ENCODE measurements at regions not wholly inside any gene's neighbourhood (a gene's known extent, or its start where the extent isn't known, plus 50 kb on each side); places are given as distances from the start of the nearest gene placed in this dataset.

- no peak for DNase-seq (ENCODE audit: low read depth)
- H3K4me3 ChIP-seq (ENCODE audit: low read depth, low read length): no peak overlapping the region
- no peak for TF ChIP-seq CTCF (IDR thresholded peaks at IDR 0.05; ENCODE audit: insufficient read depth, low read length)
Measured at GRCh38 chr6:4712291-4712690, 63.9 kb upstream of the CDYL start.

GRCh38 chr6:4707011-4707410 lies 69.2 kb upstream of the CDYL start:
- TF ChIP-seq CTCF (IDR thresholded peaks at IDR 0.05; ENCODE audit: insufficient read depth, low read length): no peak
- H3K4me3 ChIP-seq (ENCODE audit: low read depth, low read length): no peak overlapping the region
- no peak for DNase-seq (ENCODE audit: low read depth)

DNA sequence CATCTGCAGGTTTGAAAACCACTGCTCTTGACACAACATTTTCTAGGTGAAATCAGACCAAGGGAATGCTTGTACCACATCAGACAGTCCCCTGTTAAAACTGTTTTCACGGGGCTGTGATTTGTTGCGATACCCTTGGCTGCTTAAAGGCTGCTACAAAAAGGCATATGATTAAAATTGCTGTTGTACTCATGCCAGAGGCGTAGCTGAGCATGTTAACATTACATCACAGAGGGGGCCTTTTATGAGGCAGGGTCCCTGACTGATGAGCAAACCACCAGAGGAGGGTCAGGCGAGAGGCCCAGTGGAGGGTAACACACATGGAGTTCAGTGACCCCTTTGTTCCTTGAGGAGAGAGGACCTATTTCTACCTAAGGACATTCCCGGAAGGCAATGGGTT lies 70.4 kb upstream of the CDYL start:
- TF ChIP-seq CTCF (IDR thresholded peaks at IDR 0.05; ENCODE audit: insufficient read depth, low read length): no peak

GRCh38 chr6:4703382-4703781 lies 72.8 kb upstream of the CDYL start:
- H3K4me3 ChIP-seq (ENCODE audit: low read depth, low read length): no peak overlapping the region
- DNase-seq (ENCODE audit: low read depth): no peak
- TF ChIP-seq CTCF (IDR thresholded peaks at IDR 0.05; ENCODE audit: insufficient read depth, low read length): no peak

More for the DNA sequence above, 70.4 kb upstream of the CDYL start:
- no peak overlapping the region for H3K4me3 ChIP-seq (ENCODE audit: low read depth, low read length)
- DNase-seq (ENCODE audit: low read depth): no peak

GRCh38 chr6:4698901-4699659 lies 77.1 kb upstream of the CDYL start:
- no peak for TF ChIP-seq CTCF (IDR thresholded peaks at IDR 0.05; ENCODE audit: insufficient read depth, low read length)
- H3K4me3 ChIP-seq (ENCODE audit: low read depth, low read length): no peak overlapping the region
- peak; percentile 31 for DNase-seq (ENCODE audit: low read depth)

DNA sequence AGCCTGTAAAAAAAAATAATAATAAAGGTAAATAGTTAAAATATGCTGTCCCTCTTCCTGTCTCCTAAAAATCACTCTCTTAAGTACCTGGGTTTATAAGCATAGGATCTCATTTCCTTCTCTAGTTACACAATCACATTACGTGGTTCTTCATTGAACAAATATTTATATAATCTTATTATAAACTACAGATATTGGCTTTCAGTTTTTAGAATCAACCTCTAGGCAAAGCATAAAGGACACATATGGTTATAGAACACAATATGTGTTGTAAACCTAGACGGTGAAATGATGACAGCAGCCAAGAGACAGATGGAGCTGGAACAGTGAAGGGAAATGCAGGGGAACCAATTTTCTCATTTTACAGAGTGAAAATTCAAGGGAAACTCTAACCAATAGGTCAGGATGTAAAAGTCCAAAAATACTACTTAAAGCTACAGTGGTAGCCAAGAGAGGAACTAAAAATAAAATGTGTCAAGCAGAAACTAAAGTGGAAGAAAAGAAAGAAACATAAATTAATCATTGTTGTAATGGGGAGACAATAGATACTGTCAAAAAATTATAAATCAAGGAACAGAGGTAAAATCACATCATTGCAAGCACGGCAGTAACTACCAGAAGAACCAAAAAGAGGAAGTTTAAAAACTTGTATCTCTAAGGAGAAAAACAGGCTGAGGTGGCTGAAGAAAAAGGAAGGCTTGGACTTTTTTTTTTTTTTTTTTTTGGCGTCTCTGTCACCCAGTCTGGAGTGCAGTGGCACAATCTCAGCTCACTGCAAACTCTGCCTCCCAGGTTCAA lies 82.8 kb upstream of the CDYL start:
- DNase-seq (ENCODE audit: low read depth): no peak
- no peak for TF ChIP-seq CTCF (IDR thresholded peaks at IDR 0.05; ENCODE audit: insufficient read depth, low read length)
- H3K4me3 ChIP-seq (ENCODE audit: low read depth, low read length): no peak overlapping the region

Measured in fibroblast of the aortic adventitia (primary cell).